GM10266 (cell line): ENCODE measurements at regions not wholly inside any gene's neighbourhood (a gene's known extent, or its start where the extent isn't known, plus 50 kb on each side); places are given as distances from the start of the nearest gene placed in this dataset.
A peak's percentile ranks its signal among the peaks of the same experiment; 100 is the strongest.

Source experiments
- DNase-seq: peaks from one replicate; pipeline ENCODE4 v3.0.0; 2012; ENCODE audit errors: extremely low spot score
- TF ChIP-seq, protein P1 (sequence below): IDR thresholded peaks from 2 replicates; pipeline ENCODE4 v1.5.1; 2012; ENCODE audit warnings: mild to moderate bottlenecking, low read depth; ENCODE audit not compliant: control insufficient read depth, insufficient read depth; ENCODE audit errors: missing control alignments

DNA sequence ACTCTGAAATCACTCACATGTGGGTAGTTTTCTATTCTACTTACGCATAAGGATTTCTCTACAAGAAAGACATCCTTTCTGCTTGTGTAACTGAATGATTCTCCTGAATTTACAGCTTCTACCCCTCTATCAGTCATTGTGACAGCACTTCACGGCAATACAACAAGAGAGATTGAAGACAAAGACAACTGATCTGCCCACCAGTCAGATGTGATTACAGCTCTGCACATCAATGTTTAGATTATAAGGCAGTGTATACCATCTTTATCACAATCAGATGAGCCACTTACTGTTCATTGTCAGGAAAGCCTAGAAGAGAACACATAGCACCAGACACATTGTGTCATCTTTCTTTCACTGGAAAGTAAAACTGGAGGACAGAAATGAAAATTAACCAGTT is 324.4 kb downstream of the CENPC start:
- no peak for DNase-seq

DNA sequence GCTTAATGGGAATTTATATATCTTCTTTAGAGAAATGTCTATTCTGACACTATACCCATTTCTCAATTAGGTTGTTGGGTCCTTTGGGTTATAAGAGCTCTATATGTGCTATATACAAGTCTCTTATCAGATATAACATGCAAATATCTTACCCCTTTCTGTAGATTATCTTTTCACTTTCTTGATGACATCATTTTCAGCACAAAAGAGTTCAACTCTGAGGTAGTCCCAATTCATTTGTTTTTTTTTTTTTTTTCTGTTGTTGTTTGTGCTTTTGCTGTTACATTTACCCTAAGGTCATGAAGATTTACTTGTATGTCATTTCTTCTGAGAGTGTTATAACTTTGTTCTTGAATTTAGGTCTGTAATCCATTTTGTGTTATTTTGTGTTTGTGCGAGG is 326.4 kb downstream of the CENPC start:
- TF ChIP-seq, protein P1, sequence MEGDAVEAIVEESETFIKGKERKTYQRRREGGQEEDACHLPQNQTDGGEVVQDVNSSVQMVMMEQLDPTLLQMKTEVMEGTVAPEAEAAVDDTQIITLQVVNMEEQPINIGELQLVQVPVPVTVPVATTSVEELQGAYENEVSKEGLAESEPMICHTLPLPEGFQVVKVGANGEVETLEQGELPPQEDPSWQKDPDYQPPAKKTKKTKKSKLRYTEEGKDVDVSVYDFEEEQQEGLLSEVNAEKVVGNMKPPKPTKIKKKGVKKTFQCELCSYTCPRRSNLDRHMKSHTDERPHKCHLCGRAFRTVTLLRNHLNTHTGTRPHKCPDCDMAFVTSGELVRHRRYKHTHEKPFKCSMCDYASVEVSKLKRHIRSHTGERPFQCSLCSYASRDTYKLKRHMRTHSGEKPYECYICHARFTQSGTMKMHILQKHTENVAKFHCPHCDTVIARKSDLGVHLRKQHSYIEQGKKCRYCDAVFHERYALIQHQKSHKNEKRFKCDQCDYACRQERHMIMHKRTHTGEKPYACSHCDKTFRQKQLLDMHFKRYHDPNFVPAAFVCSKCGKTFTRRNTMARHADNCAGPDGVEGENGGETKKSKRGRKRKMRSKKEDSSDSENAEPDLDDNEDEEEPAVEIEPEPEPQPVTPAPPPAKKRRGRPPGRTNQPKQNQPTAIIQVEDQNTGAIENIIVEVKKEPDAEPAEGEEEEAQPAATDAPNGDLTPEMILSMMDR: no peak

More for the DNA sequence above, 324.4 kb downstream of the CENPC start:
- TF ChIP-seq, protein P1: no peak

DNA sequence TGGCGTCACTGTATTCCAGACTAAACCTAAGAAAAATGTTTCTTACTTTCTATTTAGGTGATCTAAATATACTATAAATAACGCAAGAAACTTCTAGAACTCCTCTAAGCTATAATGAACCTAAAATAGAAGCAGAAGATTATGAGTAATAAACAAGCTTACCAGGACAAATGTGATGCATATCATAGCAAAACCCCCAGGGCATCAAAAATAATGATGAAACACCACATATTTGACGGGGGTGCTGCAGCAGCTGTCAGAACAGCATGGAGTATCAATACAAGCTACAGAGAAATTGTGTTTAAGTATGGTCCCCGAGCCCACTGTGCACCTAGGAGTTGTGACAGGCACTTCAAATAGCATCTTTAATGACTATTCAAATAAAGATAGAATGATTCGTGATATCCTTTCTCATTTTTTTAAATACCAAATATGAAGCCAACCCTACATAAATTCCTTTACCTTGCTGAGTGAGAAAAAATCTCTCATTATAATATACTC is 337.3 kb downstream of the CENPC start:
- TF ChIP-seq, protein P1: no peak

More for the DNA sequence above, 326.4 kb downstream of the CENPC start:
- DNase-seq: no peak

DNA sequence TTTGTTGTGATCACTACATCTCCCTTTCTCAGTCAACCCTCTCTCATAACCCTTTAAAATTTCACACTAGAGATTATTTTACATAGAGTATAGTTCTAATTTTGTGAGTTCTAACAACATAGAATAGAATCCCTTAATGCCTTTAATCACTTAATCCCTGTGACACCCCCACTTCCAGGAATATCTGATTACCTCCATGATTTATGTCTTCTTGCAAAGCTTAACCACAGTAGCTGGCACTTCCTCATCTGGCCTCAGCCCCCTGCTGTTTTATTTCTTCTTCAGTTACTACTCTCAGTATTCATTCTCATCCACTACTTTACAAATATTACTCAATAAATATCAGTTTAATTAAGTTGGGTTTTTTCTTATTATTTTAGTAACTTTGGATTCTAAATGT is 340.9 kb downstream of the CENPC start:
- TF ChIP-seq, protein P1: no peak
- DNase-seq: no peak

More for the DNA sequence above, 337.3 kb downstream of the CENPC start:
- no peak for DNase-seq

DNA sequence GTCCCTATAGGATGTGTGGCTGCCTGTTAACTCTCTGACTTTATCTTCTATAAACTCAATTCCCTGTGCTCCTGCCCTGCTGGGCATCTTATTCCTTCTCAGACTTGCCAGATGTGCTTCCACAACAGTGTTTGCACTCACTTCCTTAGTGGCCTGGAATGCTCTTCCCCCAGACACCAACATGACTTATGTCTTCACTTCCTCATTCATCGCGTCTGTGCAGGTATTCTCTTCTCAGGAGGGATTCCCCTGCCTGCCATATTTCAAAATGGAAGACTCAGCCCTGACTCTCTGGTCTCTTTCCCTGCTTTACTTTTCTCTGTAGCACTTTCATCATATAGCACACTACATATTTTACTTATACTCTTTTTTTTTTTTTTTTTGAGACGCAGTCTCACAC is 344.0 kb downstream of the CENPC start:
- no peak for DNase-seq
- TF ChIP-seq, protein P1: no peak

DNA sequence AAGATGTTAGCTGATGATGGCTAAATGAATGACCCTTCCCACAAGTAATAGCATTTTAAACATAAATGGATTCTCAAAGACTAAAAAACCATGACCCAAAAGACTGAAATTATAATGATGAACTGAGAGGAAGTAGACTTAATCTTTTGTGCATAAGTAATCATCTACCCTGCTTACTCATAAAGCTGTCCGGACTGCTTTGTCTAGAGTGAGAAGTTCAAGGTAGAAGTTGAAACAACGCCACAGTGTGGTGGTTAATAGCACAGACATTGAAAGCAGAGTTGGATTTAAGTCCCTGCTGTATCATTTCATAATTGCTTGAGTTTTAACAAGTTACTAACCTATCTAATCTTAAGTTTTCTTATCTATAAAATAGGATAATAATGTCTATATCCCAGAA is 346.6 kb downstream of the CENPC start:
- no peak for DNase-seq
- TF ChIP-seq, protein P1: peak; percentile 25

DNA sequence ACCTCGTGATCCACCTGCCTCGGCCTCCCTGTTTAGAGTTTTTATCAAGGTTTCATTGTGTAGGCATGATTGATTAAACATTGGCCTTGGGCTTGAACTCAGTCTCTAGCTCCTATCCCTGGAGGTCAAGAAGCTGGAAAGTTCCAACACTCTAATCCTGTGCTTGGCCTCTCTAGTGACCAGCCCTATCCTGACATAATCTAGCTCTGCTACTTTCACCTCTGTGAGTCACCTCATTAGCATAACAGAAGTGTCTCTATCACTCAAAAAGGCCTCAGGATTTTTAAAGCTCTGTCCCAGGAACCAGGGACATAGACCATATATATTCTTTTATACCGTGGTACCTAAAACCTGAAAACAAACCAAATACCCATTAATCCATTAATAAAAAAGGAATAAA is 377.5 kb downstream of the CENPC start:
- no peak for DNase-seq
- TF ChIP-seq, protein P1: no peak
